SK-N-SH (cell line): ENCODE measurements at regions not wholly inside any gene's neighbourhood (a gene's known extent, or its start where the extent isn't known, plus 50 kb on each side); places are given as distances from the start of the nearest gene placed in this dataset.

Source experiments
- CTCF ChIA-PET: fragments of 300-600, 350-600 bp; formaldehyde crosslinking; extraction: SDS; loops from one replicate; lab custom pipeline; 2021; lab: Yijun Ruan, JAX
- POLR2A ChIA-PET: fragments of 350-600 bp; sonication (Branson Sonifier 250); formaldehyde crosslinking; extraction: SDS; loops from one replicate; lab custom pipeline; 2020; ENCODE audit warnings: antibody characterized with exemption, inconsistent platforms; lab: Yijun Ruan, JAX
- DNase-seq: peaks from one replicate; pipeline ENCODE4 v3.0.0; 2012
- H2AFZ ChIP-seq: fragments of 200-600 bp; sonication (generic); 2 replicates; pipeline ENCODE4 v1.8.1; 2016; ENCODE audit warnings: antibody characterized with exemption, mild to moderate bottlenecking, low read depth
- H3F3A ChIP-seq: fragments of 200-600 bp; sonication (generic); replicated peaks from 2 replicates; pipeline ENCODE3; 2016; ENCODE audit warnings: antibody characterized with exemption, mild to moderate bottlenecking; ENCODE audit not compliant: insufficient read depth
- H3K27ac ChIP-seq, 2 experiments: fragments of 200-500 bp in 1 of 2; fragments of 200-600 bp in 1 of 2; sonication (Bioruptor generic) in 1 of 2; sonication (generic), shearing (Covaris generic) in 1 of 2; 2 replicates each; pipeline versions ENCODE4 v1.5.1 to v1.6.1; 2014 to 2016; ENCODE audit warnings: low read depth in 2 of 2, inconsistent platforms in 1 of 2, low read length in 1 of 2, mild to moderate bottlenecking in 1 of 2, mixed read lengths in 1 of 2
- H3K27me3 ChIP-seq: fragments of 200-600 bp; sonication (generic), shearing (Covaris generic); 2 replicates; pipeline ENCODE4 v1.6.1; 2016; ENCODE audit warnings: mixed run types; ENCODE audit not compliant: insufficient read depth
- H3K36me3 ChIP-seq, 2 experiments: fragments of 200-500 bp in 1 of 2; fragments of 200-600 bp in 1 of 2; sonication (Bioruptor generic) in 1 of 2; sonication (generic) in 1 of 2; replicated peaks in 1 of 2; 2 replicates each; pipeline versions ENCODE3 to v1.5.1; 2014 to 2016; ENCODE audit warnings: low read length in 1 of 2, mild to moderate bottlenecking in 1 of 2; ENCODE audit not compliant: insufficient read depth in 2 of 2, control insufficient read depth in 1 of 2
- H3K4me1 ChIP-seq, 2 experiments: fragments of 200-500 bp in 1 of 2; fragments of 200-600 bp in 1 of 2; sonication (Bioruptor generic) in 1 of 2; sonication (generic), shearing (Covaris generic) in 1 of 2; 2 replicates each; pipeline versions ENCODE4 v1.5.1 to v1.6.1; 2014 to 2016; ENCODE audit warnings: low read depth in 1 of 2, low read length in 1 of 2, mixed run types in 1 of 2; ENCODE audit not compliant: insufficient read depth in 2 of 2, control insufficient read depth in 1 of 2
- H3K4me2 ChIP-seq: fragments of 200-600 bp; sonication (generic), shearing (Covaris generic); 2 replicates; pipeline ENCODE4 v1.6.1; 2017; ENCODE audit warnings: mixed run types
- H3K4me3 ChIP-seq, 2 experiments: fragments of 200-500 bp in 1 of 2; fragments of 200-600 bp in 1 of 2; sonication (Bioruptor generic) in 1 of 2; sonication (generic), shearing (Covaris generic) in 1 of 2; 2 replicates each; pipeline versions ENCODE4 v1.5.1 to v1.8.1; 2014 to 2016; ENCODE audit warnings: low read depth in 2 of 2, inconsistent platforms in 1 of 2, low read length in 1 of 2, mild to moderate bottlenecking in 1 of 2, mixed read lengths in 1 of 2, moderate library complexity in 1 of 2
- H3K79me2 ChIP-seq: fragments of 200-600 bp; sonication (generic); 2 replicates; pipeline ENCODE4 v1.8.1; 2017; ENCODE audit warnings: mild to moderate bottlenecking; ENCODE audit not compliant: insufficient read depth
- H3K9ac ChIP-seq: fragments of 200-600 bp; sonication (generic); 2 replicates; pipeline ENCODE4 v1.6.1; 2017; ENCODE audit warnings: mixed run types
- H3K9me2 ChIP-seq: fragments of 200-600 bp; sonication (generic); 2 replicates; pipeline ENCODE4 v1.6.1; 2017; ENCODE audit warnings: mixed run types
- H3K9me3 ChIP-seq: fragments of 200-600 bp; sonication (generic); 2 replicates; pipeline ENCODE4 v1.6.1; 2017; ENCODE audit warnings: mixed run types, mild to moderate bottlenecking, moderate library complexity
- H4K20me1 ChIP-seq: fragments of 200-600 bp; sonication (generic); 2 replicates; pipeline ENCODE4 v1.6.1; 2017; ENCODE audit warnings: mild to moderate bottlenecking, mixed run types; ENCODE audit not compliant: insufficient read depth
- FOSL2 ChIP-seq: IDR thresholded peaks from 2 replicates; pipeline ENCODE4 v1.4.0; 2012; ENCODE audit warnings: low read depth, mild to moderate bottlenecking, moderate library complexity, borderline replicate concordance
- GABPA ChIP-seq: IDR thresholded peaks from 2 replicates; pipeline ENCODE4 v1.4.0; 2012; ENCODE audit warnings: low read depth, mild to moderate bottlenecking
- RAD21 ChIP-seq: IDR thresholded peaks from 2 replicates; pipeline ENCODE4 v1.6.1; 2012; ENCODE audit warnings: mild to moderate bottlenecking, low read length
- RCOR1 ChIP-seq: fragments of 150-350 bp; IDR thresholded peaks from 2 replicates; pipeline ENCODE4 v1.6.1; 2017; ENCODE audit warnings: antibody characterized with exemption, low read length
- TCF12 ChIP-seq: IDR thresholded peaks from 2 replicates; pipeline ENCODE4 v1.4.0; 2012
- YY1 ChIP-seq: IDR thresholded peaks from 2 replicates; pipeline ENCODE4 v1.4.0; 2012; ENCODE audit warnings: low read depth, mild to moderate bottlenecking
- WGBS: methylation state at CpG from one replicate; pipeline ENCODE4 v1.1.6; 2017; ENCODE audit warnings: low lambda C conversion rate; 5-methylcytosine and 5-hydroxymethylcytosine counted together
- TF ChIP-seq, protein P1 (sequence below): IDR thresholded peaks from 2 replicates; pipeline ENCODE4 v1.4.0; 2012; ENCODE audit warnings: low read depth, borderline replicate concordance
- TF ChIP-seq, protein P2 (sequence below): fragments of 150-350 bp; IDR thresholded peaks from 2 replicates; pipeline ENCODE4 v1.6.1; 2017; ENCODE audit warnings: antibody characterized with exemption, low read length, low read depth, borderline replicate concordance
- TF ChIP-seq, protein P3 (sequence below): IDR thresholded peaks from 2 replicates; pipeline ENCODE4 v1.6.1; 2012; ENCODE audit warnings: mild to moderate bottlenecking, low read depth, low read length, moderate library complexity
- TF ChIP-seq, protein P4 (sequence below): fragments of 150-350 bp; IDR thresholded peaks from 2 replicates; pipeline ENCODE4 v1.6.1; 2016; ENCODE audit warnings: mild to moderate bottlenecking, low read depth, low read length

DNA sequence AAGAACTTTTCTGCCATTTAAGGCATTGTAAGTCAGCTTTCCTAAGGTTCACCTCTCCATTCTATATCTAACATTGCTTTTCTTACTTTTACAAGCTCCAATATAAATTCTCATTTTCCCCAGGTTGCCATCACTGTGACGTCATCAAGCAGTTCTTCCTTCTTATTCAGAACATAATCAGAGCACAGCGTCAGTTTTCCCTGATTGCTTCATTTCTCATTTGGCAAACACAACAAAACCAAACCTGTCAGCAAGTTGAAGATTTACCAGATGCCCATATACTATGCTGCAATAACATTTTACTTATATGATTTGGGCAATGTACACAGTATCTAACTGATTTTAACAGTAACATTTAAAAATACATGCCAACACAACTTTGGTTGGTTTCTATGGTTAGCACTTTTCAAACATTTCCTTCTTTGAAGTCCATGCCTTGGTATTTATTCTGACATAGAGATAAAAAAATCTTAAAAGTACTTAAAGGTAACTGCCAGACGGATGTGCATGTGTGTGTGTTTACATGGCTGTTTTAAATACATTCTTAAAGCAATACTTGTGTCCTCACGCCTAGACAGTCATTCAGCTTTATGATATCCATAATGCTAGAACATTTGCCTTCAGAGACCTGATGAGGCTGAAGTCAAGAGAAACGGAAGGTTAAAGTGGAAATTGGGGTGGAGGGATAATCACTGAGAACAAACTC, 264.0 kb downstream of the KLF12 start:
- CTCF ChIA-PET: interaction anchor here (0.9 to 1.7 kb wide), 3 partner anchors 15 to 272 kb away, joined by 3 to 4 read pairs (median 3); no protein-coding TSS in a partner anchor
- Histone ChIP-seq H4K20me1 (no peaks in the 10 kb centered on the region), H3K4me3 (peak overlapping the region in 1 of 2 experiments; percentile 39; a peak in 1 of 4 replicates), H3K9ac (peak overlapping the region; percentile 9; the same call in 1 of the 2 replicates), H3F3A (peaks cover 10% of the 10 kb centered on the region), H3K9me3 (no peaks in the 10 kb centered on the region), H3K79me2 (no peaks in the 10 kb centered on the region), H3K4me1 (peaks cover 0 to 13% of the 10 kb centered on the region in 2 experiments; a peak in 1 of 4 replicates), H3K4me2 (peak overlapping the region; percentile 48), H3K36me3 (peaks cover 0 to 5% of the 10 kb centered on the region in 2 experiments), H2AFZ (no peak overlapping the region), H3K27ac (peak overlapping the region in 1 of 2 experiments; percentile 80; a peak in 2 of 4 replicates), H3K9me2 (no peaks in the 10 kb centered on the region), H3K27me3 (no peaks in the 10 kb centered on the region)
- DNase-seq: no peak
- 88% methylated on average over 5 of the region's 5 CpGs for WGBS
- TF ChIP-seq FOSL2 (no peak), GABPA (no peak), RCOR1 (no peak), RAD21 (no peak), TCF12 (no peak), YY1 (no peak)
- TF ChIP-seq, protein P1, sequence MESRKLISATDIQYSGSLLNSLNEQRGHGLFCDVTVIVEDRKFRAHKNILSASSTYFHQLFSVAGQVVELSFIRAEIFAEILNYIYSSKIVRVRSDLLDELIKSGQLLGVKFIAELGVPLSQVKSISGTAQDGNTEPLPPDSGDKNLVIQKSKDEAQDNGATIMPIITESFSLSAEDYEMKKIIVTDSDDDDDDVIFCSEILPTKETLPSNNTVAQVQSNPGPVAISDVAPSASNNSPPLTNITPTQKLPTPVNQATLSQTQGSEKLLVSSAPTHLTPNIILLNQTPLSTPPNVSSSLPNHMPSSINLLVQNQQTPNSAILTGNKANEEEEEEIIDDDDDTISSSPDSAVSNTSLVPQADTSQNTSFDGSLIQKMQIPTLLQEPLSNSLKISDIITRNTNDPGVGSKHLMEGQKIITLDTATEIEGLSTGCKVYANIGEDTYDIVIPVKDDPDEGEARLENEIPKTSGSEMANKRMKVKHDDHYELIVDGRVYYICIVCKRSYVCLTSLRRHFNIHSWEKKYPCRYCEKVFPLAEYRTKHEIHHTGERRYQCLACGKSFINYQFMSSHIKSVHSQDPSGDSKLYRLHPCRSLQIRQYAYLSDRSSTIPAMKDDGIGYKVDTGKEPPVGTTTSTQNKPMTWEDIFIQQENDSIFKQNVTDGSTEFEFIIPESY: no peak
- TF ChIP-seq, protein P2, sequence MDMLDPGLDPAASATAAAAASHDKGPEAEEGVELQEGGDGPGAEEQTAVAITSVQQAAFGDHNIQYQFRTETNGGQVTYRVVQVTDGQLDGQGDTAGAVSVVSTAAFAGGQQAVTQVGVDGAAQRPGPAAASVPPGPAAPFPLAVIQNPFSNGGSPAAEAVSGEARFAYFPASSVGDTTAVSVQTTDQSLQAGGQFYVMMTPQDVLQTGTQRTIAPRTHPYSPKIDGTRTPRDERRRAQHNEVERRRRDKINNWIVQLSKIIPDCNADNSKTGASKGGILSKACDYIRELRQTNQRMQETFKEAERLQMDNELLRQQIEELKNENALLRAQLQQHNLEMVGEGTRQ: no peak
- TF ChIP-seq, protein P3, sequence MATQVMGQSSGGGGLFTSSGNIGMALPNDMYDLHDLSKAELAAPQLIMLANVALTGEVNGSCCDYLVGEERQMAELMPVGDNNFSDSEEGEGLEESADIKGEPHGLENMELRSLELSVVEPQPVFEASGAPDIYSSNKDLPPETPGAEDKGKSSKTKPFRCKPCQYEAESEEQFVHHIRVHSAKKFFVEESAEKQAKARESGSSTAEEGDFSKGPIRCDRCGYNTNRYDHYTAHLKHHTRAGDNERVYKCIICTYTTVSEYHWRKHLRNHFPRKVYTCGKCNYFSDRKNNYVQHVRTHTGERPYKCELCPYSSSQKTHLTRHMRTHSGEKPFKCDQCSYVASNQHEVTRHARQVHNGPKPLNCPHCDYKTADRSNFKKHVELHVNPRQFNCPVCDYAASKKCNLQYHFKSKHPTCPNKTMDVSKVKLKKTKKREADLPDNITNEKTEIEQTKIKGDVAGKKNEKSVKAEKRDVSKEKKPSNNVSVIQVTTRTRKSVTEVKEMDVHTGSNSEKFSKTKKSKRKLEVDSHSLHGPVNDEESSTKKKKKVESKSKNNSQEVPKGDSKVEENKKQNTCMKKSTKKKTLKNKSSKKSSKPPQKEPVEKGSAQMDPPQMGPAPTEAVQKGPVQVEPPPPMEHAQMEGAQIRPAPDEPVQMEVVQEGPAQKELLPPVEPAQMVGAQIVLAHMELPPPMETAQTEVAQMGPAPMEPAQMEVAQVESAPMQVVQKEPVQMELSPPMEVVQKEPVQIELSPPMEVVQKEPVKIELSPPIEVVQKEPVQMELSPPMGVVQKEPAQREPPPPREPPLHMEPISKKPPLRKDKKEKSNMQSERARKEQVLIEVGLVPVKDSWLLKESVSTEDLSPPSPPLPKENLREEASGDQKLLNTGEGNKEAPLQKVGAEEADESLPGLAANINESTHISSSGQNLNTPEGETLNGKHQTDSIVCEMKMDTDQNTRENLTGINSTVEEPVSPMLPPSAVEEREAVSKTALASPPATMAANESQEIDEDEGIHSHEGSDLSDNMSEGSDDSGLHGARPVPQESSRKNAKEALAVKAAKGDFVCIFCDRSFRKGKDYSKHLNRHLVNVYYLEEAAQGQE: no peak
- TF ChIP-seq, protein P4, sequence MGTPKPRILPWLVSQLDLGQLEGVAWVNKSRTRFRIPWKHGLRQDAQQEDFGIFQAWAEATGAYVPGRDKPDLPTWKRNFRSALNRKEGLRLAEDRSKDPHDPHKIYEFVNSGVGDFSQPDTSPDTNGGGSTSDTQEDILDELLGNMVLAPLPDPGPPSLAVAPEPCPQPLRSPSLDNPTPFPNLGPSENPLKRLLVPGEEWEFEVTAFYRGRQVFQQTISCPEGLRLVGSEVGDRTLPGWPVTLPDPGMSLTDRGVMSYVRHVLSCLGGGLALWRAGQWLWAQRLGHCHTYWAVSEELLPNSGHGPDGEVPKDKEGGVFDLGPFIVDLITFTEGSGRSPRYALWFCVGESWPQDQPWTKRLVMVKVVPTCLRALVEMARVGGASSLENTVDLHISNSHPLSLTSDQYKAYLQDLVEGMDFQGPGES: no peak
- POLR2A ChIA-PET: no interaction called here
